ENCODE measurements at regions not wholly inside any gene's neighbourhood (a gene's known extent, or its start where the extent isn't known, plus 50 kb on each side); places are given as distances from the start of the nearest gene placed in this dataset.

- intact Hi-C loops (cut with micrococcal nuclease): no loop called here
- no peak overlapping the region for H3K4me3 ChIP-seq
- no peaks in the 10 kb centered on the region for H3K4me1 ChIP-seq
- no peaks in the 10 kb centered on the region for H3K36me3 ChIP-seq
- H3K9me3 ChIP-seq (replicated peaks): peaks cover 7% of the 10 kb centered on the region
- H3K27me3 ChIP-seq (ENCODE audit: low read depth): no peaks in the 10 kb centered on the region
- no peak for TF ChIP-seq CTCF (IDR thresholded peaks at IDR 0.05; ENCODE audit: borderline replicate concordance)
- H3K27ac ChIP-seq (replicated peaks): no peak overlapping the region
- DNase-seq: no peak
Observed at GRCh38 chr20:7463290-7463689, 477.0 kb downstream of the HAO1 start.

GRCh38 chr20:7470912-7471311 lies 469.3 kb downstream of the HAO1 start:
- H3K27ac ChIP-seq (replicated peaks): no peak overlapping the region
- H3K4me3 ChIP-seq: no peak overlapping the region
- TF ChIP-seq CTCF (IDR thresholded peaks at IDR 0.05; ENCODE audit: borderline replicate concordance): no peak
- peaks cover 16% of the 10 kb centered on the region for H3K9me3 ChIP-seq (replicated peaks)
- H3K27me3 ChIP-seq (ENCODE audit: low read depth): no peaks in the 10 kb centered on the region
- intact Hi-C loops (cut with micrococcal nuclease): no loop called here
- H3K4me1 ChIP-seq: no peaks in the 10 kb centered on the region
- DNase-seq: no peak
- H3K36me3 ChIP-seq: no peaks in the 10 kb centered on the region

GRCh38 chr20:7490288-7490687 lies 450.0 kb downstream of the HAO1 start:
- no peaks in the 10 kb centered on the region for H3K36me3 ChIP-seq
- H3K9me3 ChIP-seq (replicated peaks): peaks cover 23% of the 10 kb centered on the region
- H3K27me3 ChIP-seq (ENCODE audit: low read depth): no peaks in the 10 kb centered on the region
- no peak overlapping the region for H3K27ac ChIP-seq (replicated peaks)
- H3K4me3 ChIP-seq: no peak overlapping the region
- intact Hi-C loops (cut with micrococcal nuclease): no loop called here
- TF ChIP-seq CTCF (IDR thresholded peaks at IDR 0.05; ENCODE audit: borderline replicate concordance): no peak
- DNase-seq: no peak
- H3K4me1 ChIP-seq: no peaks in the 10 kb centered on the region

- no peak for TF ChIP-seq CTCF (IDR thresholded peaks at IDR 0.05; ENCODE audit: borderline replicate concordance)
- peaks cover 23% of the 10 kb centered on the region for H3K9me3 ChIP-seq (replicated peaks)
- no peaks in the 10 kb centered on the region for H3K27me3 ChIP-seq (ENCODE audit: low read depth)
- H3K36me3 ChIP-seq: no peaks in the 10 kb centered on the region
- no peak overlapping the region for H3K27ac ChIP-seq (replicated peaks)
- intact Hi-C loops (cut with micrococcal nuclease): no loop called here
- H3K4me1 ChIP-seq: no peaks in the 10 kb centered on the region
- no peak for DNase-seq
- H3K4me3 ChIP-seq: no peak overlapping the region
Observed at GRCh38 chr20:7492257-7492656, 448.0 kb downstream of the HAO1 start.

GRCh38 chr20:7493311-7493710 lies 446.9 kb downstream of the HAO1 start:
- no peaks in the 10 kb centered on the region for H3K36me3 ChIP-seq
- H3K4me3 ChIP-seq: no peak overlapping the region
- H3K27me3 ChIP-seq (ENCODE audit: low read depth): no peaks in the 10 kb centered on the region
- no peak overlapping the region for H3K27ac ChIP-seq (replicated peaks)
- intact Hi-C loops (cut with micrococcal nuclease): no loop called here
- no peak for TF ChIP-seq CTCF (IDR thresholded peaks at IDR 0.05; ENCODE audit: borderline replicate concordance)
- DNase-seq: no peak
- H3K4me1 ChIP-seq: no peaks in the 10 kb centered on the region
- H3K9me3 ChIP-seq (replicated peaks): peaks cover 23% of the 10 kb centered on the region
